SK-N-SH (cell line): ENCODE measurements at regions not wholly inside any gene's neighbourhood (a gene's known extent, or its start where the extent isn't known, plus 50 kb on each side); places are given as distances from the start of the nearest gene placed in this dataset.
A peak's percentile ranks its signal among the peaks of the same experiment; 100 is the strongest.

Source experiments
- CTCF ChIA-PET: fragments of 300-600, 350-600 bp; formaldehyde crosslinking; extraction: SDS; loops from one replicate; lab custom pipeline; 2021; lab: Yijun Ruan, JAX
- POLR2A ChIA-PET: fragments of 350-600 bp; sonication (Branson Sonifier 250); formaldehyde crosslinking; extraction: SDS; loops from one replicate; lab custom pipeline; 2020; ENCODE audit warnings: antibody characterized with exemption, inconsistent platforms; lab: Yijun Ruan, JAX
- DNase-seq: peaks from one replicate; pipeline ENCODE4 v3.0.0; 2012
- H2AFZ ChIP-seq: fragments of 200-600 bp; sonication (generic); 2 replicates; pipeline ENCODE4 v1.8.1; 2016; ENCODE audit warnings: antibody characterized with exemption, mild to moderate bottlenecking, low read depth
- H3F3A ChIP-seq: fragments of 200-600 bp; sonication (generic); replicated peaks from 2 replicates; pipeline ENCODE3; 2016; ENCODE audit warnings: antibody characterized with exemption, mild to moderate bottlenecking; ENCODE audit not compliant: insufficient read depth
- H3K27ac ChIP-seq, 2 experiments: fragments of 200-500 bp in 1 of 2; fragments of 200-600 bp in 1 of 2; sonication (Bioruptor generic) in 1 of 2; sonication (generic), shearing (Covaris generic) in 1 of 2; 2 replicates each; pipeline versions ENCODE4 v1.5.1 to v1.6.1; 2014 to 2016; ENCODE audit warnings: low read depth in 2 of 2, inconsistent platforms in 1 of 2, low read length in 1 of 2, mild to moderate bottlenecking in 1 of 2, mixed read lengths in 1 of 2
- H3K27me3 ChIP-seq: fragments of 200-600 bp; sonication (generic), shearing (Covaris generic); 2 replicates; pipeline ENCODE4 v1.6.1; 2016; ENCODE audit warnings: mixed run types; ENCODE audit not compliant: insufficient read depth
- H3K36me3 ChIP-seq, 2 experiments: fragments of 200-500 bp in 1 of 2; fragments of 200-600 bp in 1 of 2; sonication (Bioruptor generic) in 1 of 2; sonication (generic) in 1 of 2; replicated peaks in 1 of 2; 2 replicates each; pipeline versions ENCODE3 to v1.5.1; 2014 to 2016; ENCODE audit warnings: low read length in 1 of 2, mild to moderate bottlenecking in 1 of 2; ENCODE audit not compliant: insufficient read depth in 2 of 2, control insufficient read depth in 1 of 2
- H3K4me1 ChIP-seq, 2 experiments: fragments of 200-500 bp in 1 of 2; fragments of 200-600 bp in 1 of 2; sonication (Bioruptor generic) in 1 of 2; sonication (generic), shearing (Covaris generic) in 1 of 2; 2 replicates each; pipeline versions ENCODE4 v1.5.1 to v1.6.1; 2014 to 2016; ENCODE audit warnings: low read depth in 1 of 2, low read length in 1 of 2, mixed run types in 1 of 2; ENCODE audit not compliant: insufficient read depth in 2 of 2, control insufficient read depth in 1 of 2
- H3K4me2 ChIP-seq: fragments of 200-600 bp; sonication (generic), shearing (Covaris generic); 2 replicates; pipeline ENCODE4 v1.6.1; 2017; ENCODE audit warnings: mixed run types
- H3K4me3 ChIP-seq, 2 experiments: fragments of 200-500 bp in 1 of 2; fragments of 200-600 bp in 1 of 2; sonication (Bioruptor generic) in 1 of 2; sonication (generic), shearing (Covaris generic) in 1 of 2; 2 replicates each; pipeline versions ENCODE4 v1.5.1 to v1.8.1; 2014 to 2016; ENCODE audit warnings: low read depth in 2 of 2, inconsistent platforms in 1 of 2, low read length in 1 of 2, mild to moderate bottlenecking in 1 of 2, mixed read lengths in 1 of 2, moderate library complexity in 1 of 2
- H3K79me2 ChIP-seq: fragments of 200-600 bp; sonication (generic); 2 replicates; pipeline ENCODE4 v1.8.1; 2017; ENCODE audit warnings: mild to moderate bottlenecking; ENCODE audit not compliant: insufficient read depth
- H3K9ac ChIP-seq: fragments of 200-600 bp; sonication (generic); 2 replicates; pipeline ENCODE4 v1.6.1; 2017; ENCODE audit warnings: mixed run types
- H3K9me2 ChIP-seq: fragments of 200-600 bp; sonication (generic); 2 replicates; pipeline ENCODE4 v1.6.1; 2017; ENCODE audit warnings: mixed run types
- H3K9me3 ChIP-seq: fragments of 200-600 bp; sonication (generic); 2 replicates; pipeline ENCODE4 v1.6.1; 2017; ENCODE audit warnings: mixed run types, mild to moderate bottlenecking, moderate library complexity
- H4K20me1 ChIP-seq: fragments of 200-600 bp; sonication (generic); 2 replicates; pipeline ENCODE4 v1.6.1; 2017; ENCODE audit warnings: mild to moderate bottlenecking, mixed run types; ENCODE audit not compliant: insufficient read depth
- CTCF ChIP-seq: fragments of 200-600 bp; sonication (generic); IDR thresholded peaks from 2 replicates; pipeline ENCODE4 v1.6.1; 2017; ENCODE audit warnings: antibody characterized with exemption, mild to moderate bottlenecking, moderate library complexity
- EP300 ChIP-seq, 2 experiments: IDR thresholded peaks; 2 replicates each; pipeline versions ENCODE4 v1.4.0 to v1.6.1; 2012; ENCODE audit warnings: borderline replicate concordance in 1 of 2, low read depth in 1 of 2, low read length in 1 of 2
- EZH2phosphoT487 ChIP-seq: fragments of 200-600 bp; sonication (generic); IDR thresholded peaks from 2 replicates; pipeline ENCODE4 v1.6.1; 2017; ENCODE audit warnings: low read depth, mixed run types, mild to moderate bottlenecking, antibody characterized with exemption, moderate library complexity, borderline replicate concordance
- FOXJ3 ChIP-seq: sonication (generic); formaldehyde crosslinking; IDR thresholded peaks from 2 replicates; pipeline ENCODE4 v1.5.1; 2020; ENCODE audit warnings: mild to moderate bottlenecking, missing genetic modification reagents
- FOXM1 ChIP-seq: IDR thresholded peaks from 2 replicates; pipeline ENCODE4 v1.4.0; 2012; ENCODE audit warnings: low read depth, mild to moderate bottlenecking
- GABPA ChIP-seq: IDR thresholded peaks from 2 replicates; pipeline ENCODE4 v1.4.0; 2012; ENCODE audit warnings: low read depth, mild to moderate bottlenecking
- NFIC ChIP-seq: IDR thresholded peaks from 2 replicates; pipeline ENCODE4 v1.4.0; 2012; ENCODE audit warnings: borderline replicate concordance
- RXRA ChIP-seq: IDR thresholded peaks from 2 replicates; pipeline ENCODE4 v1.4.0; 2012; ENCODE audit warnings: low read depth, mild to moderate bottlenecking, borderline replicate concordance
- SIN3A ChIP-seq: IDR thresholded peaks from 2 replicates; pipeline ENCODE4 v1.6.1; 2012; ENCODE audit warnings: low read depth, mild to moderate bottlenecking, low read length, moderate library complexity, borderline replicate concordance
- SMC3 ChIP-seq: IDR thresholded peaks from 2 replicates; pipeline ENCODE4 v1.6.1; 2012; ENCODE audit warnings: low read depth, low read length, improper control_type of control experiment
- ZBTB33 ChIP-seq: IDR thresholded peaks from 2 replicates; pipeline ENCODE4 v1.4.0; 2012; ENCODE audit warnings: low read depth, borderline replicate concordance
- WGBS: methylation state at CpG from one replicate; pipeline ENCODE4 v1.1.6; 2017; ENCODE audit warnings: low lambda C conversion rate; 5-methylcytosine and 5-hydroxymethylcytosine counted together
- TF ChIP-seq, protein P1 (sequence below): IDR thresholded peaks from 2 replicates; pipeline ENCODE4 v1.6.1; 2012; ENCODE audit warnings: mild to moderate bottlenecking, low read depth, low read length, moderate library complexity
- TF ChIP-seq, protein P2 (sequence below): IDR thresholded peaks from 2 replicates; pipeline ENCODE4; 2012

DNA sequence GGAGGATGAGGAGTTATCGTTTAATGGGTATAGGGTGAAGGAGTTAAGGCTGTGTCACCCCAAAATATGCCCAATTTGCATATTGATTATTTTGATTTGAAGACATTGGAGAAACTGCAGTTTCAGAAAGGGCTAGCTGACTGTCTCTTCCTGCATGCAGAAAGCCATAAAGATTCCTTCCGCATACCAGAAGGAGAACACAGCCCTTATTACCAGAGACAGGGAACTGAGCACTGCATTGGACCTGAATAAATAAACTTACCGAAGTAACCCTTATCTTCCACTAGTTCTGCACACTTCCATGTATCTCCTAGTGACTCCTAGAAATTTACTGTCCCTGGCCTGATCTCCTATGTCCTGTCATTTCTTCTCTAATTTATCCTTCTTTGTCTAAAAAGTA lies 821.9 kb upstream of the AUTS2 start (continued):
- no peak for TF ChIP-seq ZBTB33
- TF ChIP-seq GABPA, result no peak
- TF ChIP-seq FOXJ3 (CRISPR knock-in tag), result no peak
- TF ChIP-seq RXRA, result no peak
- TF ChIP-seq FOXM1, result no peak
- no peak for TF ChIP-seq CTCF
- TF ChIP-seq, all 33 proteins: peak for 0

DNA sequence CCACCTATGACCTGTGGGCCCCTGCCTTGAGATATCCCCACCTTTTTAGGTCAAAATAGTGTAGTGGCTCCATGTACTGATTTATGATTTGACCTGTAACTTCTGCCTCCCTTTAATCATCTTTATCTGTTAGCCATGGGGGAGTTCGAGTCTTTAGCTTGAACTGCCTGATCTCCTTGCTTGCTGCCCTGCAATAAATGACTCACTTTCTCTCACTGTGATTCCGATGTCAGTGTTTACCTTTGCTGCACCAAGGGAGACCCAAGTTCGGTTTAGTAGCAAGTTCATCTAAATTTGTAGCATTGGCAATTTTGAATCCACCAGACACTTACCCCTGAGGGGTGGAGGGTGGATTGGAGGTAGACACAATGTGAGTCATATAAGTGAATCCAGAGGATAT lies 814.6 kb upstream of the AUTS2 start:
- no peak overlapping the region for H3K4me3 ChIP-seq
- CTCF ChIA-PET, result interaction anchor here (0.6 kb wide), 1 partner anchor 141 kb away, joined by 3 read pairs; no protein-coding TSS in a partner anchor
- no peaks in the 10 kb centered on the region for H3K79me2 ChIP-seq
- no peaks in the 10 kb centered on the region for H3K27me3 ChIP-seq
- H3K9ac ChIP-seq, result no peak overlapping the region
- H3K9me3 ChIP-seq, result no peaks in the 10 kb centered on the region
- peak overlapping the region; percentile 20; the same call in 1 of the 2 replicates for H2AFZ ChIP-seq
- no peak for DNase-seq
- 57% methylated on average over 3 of the region's 3 CpGs for WGBS
- H3K4me2 ChIP-seq, result no peak overlapping the region
- no peaks in the 10 kb centered on the region for H3K36me3 ChIP-seq
- POLR2A ChIA-PET, result no interaction called here
- no peak for TF ChIP-seq EP300 (IDR thresholded peaks at IDR 0.05; ENCODE audit: borderline replicate concordance in 1 of 2, low read depth in 1 of 2, low read length in 1 of 2)
- TF ChIP-seq SMC3, result no peak
- TF ChIP-seq, protein P1, sequence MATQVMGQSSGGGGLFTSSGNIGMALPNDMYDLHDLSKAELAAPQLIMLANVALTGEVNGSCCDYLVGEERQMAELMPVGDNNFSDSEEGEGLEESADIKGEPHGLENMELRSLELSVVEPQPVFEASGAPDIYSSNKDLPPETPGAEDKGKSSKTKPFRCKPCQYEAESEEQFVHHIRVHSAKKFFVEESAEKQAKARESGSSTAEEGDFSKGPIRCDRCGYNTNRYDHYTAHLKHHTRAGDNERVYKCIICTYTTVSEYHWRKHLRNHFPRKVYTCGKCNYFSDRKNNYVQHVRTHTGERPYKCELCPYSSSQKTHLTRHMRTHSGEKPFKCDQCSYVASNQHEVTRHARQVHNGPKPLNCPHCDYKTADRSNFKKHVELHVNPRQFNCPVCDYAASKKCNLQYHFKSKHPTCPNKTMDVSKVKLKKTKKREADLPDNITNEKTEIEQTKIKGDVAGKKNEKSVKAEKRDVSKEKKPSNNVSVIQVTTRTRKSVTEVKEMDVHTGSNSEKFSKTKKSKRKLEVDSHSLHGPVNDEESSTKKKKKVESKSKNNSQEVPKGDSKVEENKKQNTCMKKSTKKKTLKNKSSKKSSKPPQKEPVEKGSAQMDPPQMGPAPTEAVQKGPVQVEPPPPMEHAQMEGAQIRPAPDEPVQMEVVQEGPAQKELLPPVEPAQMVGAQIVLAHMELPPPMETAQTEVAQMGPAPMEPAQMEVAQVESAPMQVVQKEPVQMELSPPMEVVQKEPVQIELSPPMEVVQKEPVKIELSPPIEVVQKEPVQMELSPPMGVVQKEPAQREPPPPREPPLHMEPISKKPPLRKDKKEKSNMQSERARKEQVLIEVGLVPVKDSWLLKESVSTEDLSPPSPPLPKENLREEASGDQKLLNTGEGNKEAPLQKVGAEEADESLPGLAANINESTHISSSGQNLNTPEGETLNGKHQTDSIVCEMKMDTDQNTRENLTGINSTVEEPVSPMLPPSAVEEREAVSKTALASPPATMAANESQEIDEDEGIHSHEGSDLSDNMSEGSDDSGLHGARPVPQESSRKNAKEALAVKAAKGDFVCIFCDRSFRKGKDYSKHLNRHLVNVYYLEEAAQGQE, result no peak
- TF ChIP-seq EZH2phosphoT487, result no peak
- TF ChIP-seq, protein P2, sequence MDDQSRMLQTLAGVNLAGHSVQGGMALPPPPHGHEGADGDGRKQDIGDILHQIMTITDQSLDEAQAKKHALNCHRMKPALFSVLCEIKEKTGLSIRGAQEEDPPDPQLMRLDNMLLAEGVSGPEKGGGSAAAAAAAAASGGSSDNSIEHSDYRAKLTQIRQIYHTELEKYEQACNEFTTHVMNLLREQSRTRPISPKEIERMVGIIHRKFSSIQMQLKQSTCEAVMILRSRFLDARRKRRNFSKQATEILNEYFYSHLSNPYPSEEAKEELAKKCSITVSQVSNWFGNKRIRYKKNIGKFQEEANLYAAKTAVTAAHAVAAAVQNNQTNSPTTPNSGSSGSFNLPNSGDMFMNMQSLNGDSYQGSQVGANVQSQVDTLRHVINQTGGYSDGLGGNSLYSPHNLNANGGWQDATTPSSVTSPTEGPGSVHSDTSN, result no peak
- no peak for TF ChIP-seq NFIC
- TF ChIP-seq SIN3A, result no peak
- no peaks in the 10 kb centered on the region for H3K4me1 ChIP-seq
- H3K27ac ChIP-seq, result no peak overlapping the region
- peaks cover 3% of the 10 kb centered on the region for H3F3A ChIP-seq
- no peaks in the 10 kb centered on the region for H3K9me2 ChIP-seq
- H4K20me1 ChIP-seq, result no peaks in the 10 kb centered on the region
